Kidney epithelial cell (primary cell): ENCODE measurements at regions not wholly inside any gene's neighbourhood (a gene's known extent, or its start where the extent isn't known, plus 50 kb on each side); places are given as distances from the start of the nearest gene placed in this dataset.

Experiments
- DNase-seq: peaks from one replicate; pipeline ENCODE4 v3.0.0-alpha.2; 2010; ENCODE audit warnings: low read depth
- H3K27me3 ChIP-seq: 2 replicates; pipeline ENCODE4 v1.6.0; 2011; ENCODE audit warnings: low read length; ENCODE audit not compliant: control insufficient read depth, insufficient read depth
- H3K36me3 ChIP-seq: 2 replicates; pipeline ENCODE4 v1.5.1; 2011; ENCODE audit warnings: low read length; ENCODE audit not compliant: control insufficient read depth, insufficient read depth
- H3K4me3 ChIP-seq: 2 replicates; pipeline ENCODE4 v1.5.1; 2011; ENCODE audit warnings: low read depth, mild to moderate bottlenecking, control low read depth, low read length
- TF ChIP-seq, protein P1 (sequence below): IDR thresholded peaks from 2 replicates; pipeline ENCODE4 v1.5.1; 2011; ENCODE audit warnings: mild to moderate bottlenecking, moderate library complexity, low read length, control low read depth, inconsistent platforms; ENCODE audit not compliant: insufficient read depth, poor library complexity, severe bottlenecking

GRCh38 chr11:93945596-93945995 is 75.6 kb upstream of the HEPHL1 start:
- Histone ChIP-seq H3K4me3 (no peak overlapping the region), H3K36me3 (no peaks in the 10 kb centered on the region), H3K27me3 (no peaks in the 10 kb centered on the region)
- TF ChIP-seq, protein P1, sequence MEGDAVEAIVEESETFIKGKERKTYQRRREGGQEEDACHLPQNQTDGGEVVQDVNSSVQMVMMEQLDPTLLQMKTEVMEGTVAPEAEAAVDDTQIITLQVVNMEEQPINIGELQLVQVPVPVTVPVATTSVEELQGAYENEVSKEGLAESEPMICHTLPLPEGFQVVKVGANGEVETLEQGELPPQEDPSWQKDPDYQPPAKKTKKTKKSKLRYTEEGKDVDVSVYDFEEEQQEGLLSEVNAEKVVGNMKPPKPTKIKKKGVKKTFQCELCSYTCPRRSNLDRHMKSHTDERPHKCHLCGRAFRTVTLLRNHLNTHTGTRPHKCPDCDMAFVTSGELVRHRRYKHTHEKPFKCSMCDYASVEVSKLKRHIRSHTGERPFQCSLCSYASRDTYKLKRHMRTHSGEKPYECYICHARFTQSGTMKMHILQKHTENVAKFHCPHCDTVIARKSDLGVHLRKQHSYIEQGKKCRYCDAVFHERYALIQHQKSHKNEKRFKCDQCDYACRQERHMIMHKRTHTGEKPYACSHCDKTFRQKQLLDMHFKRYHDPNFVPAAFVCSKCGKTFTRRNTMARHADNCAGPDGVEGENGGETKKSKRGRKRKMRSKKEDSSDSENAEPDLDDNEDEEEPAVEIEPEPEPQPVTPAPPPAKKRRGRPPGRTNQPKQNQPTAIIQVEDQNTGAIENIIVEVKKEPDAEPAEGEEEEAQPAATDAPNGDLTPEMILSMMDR, result no peak
- no peak for DNase-seq

DNA sequence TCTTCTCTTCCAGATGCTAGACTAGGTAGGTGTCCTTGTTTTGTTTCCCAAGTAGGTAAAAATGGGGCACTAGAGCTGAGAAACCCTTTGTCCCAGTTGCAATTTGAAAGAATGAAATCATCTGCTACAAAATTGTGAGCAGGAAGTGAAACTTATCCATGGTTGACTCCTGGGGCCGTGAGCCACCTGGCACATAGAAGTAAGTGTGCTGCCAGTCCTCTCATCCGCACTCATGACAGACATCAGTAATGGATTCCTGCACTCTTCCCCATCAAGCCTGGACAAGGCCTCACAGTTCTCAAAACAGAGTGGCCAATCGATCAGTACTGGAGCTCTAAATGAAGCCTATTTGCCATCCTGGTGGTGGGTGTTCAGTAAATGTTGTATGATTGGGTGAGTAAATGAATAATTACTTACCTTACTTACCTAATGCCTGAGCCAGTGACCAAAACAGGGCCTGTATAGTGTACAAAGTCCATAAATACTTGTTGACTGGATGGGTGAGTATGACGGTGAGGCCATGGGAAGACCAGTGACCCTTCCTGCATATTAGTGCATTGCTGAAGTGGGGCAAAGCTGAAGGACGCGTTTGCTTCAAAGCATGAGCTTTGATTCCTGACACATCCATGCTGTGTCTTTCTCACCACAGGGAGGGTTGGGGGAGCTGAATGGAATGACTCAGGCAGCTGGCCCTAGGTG is 68.9 kb upstream of the HEPHL1 start:
- Histone ChIP-seq H3K36me3 (no peaks in the 10 kb centered on the region), H3K4me3 (no peak overlapping the region), H3K27me3 (no peaks in the 10 kb centered on the region)
- TF ChIP-seq, protein P1, result no peak
- no peak for DNase-seq

- H3K27me3 ChIP-seq, result no peaks in the 10 kb centered on the region
- no peak for DNase-seq
- no peaks in the 10 kb centered on the region for H3K36me3 ChIP-seq
- TF ChIP-seq, protein P1, result no peak
- H3K4me3 ChIP-seq, result no peak overlapping the region
Observed at GRCh38 chr11:93957397-93957952, 63.7 kb upstream of the HEPHL1 start.

DNA sequence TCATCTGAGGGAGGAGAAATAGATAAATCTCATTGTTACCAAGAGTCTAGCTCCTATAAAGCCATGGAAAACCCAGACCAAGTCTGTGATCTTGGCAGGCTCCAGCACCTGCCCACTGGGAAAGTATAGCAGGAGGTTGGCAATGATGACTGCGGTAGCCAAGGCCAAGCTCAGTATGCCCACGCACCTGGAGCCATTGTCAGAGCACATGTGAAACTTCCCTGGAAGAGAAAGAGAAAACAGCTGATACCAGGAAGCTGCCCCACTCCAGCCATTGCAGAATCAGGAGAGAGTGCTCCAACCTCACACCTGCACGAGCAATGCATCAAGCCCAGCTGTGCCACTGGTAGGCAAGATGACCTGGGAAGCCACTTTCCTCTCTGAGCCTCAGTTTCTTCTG is 62.2 kb upstream of the HEPHL1 start:
- no peak overlapping the region for H3K4me3 ChIP-seq
- H3K36me3 ChIP-seq, result no peaks in the 10 kb centered on the region
- H3K27me3 ChIP-seq, result no peaks in the 10 kb centered on the region
- TF ChIP-seq, protein P1, result no peak
- DNase-seq, result no peak

DNA sequence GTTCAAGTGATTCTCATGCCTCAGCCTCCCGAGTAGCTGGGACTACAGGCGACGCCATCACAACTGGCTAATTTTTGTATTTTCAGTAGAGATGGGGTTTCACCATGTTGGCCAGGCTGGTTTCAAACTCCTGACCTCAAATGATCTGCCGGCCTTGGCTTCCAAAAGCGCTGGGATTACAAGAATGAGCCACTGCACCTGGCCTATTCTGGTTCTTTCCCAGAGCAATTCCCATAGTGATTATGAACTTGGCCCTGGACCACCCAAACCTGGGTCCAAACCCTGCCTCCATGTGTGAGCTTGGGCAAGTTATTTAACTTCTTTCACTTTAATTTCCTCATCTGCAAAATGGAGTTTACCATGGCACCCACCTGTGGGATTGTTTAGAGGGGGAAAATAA is 61.5 kb upstream of the HEPHL1 start:
- TF ChIP-seq, protein P1, result no peak
- H3K27me3 ChIP-seq, result no peaks in the 10 kb centered on the region
- DNase-seq, result no peak
- no peak overlapping the region for H3K4me3 ChIP-seq
- H3K36me3 ChIP-seq, result no peaks in the 10 kb centered on the region

DNA sequence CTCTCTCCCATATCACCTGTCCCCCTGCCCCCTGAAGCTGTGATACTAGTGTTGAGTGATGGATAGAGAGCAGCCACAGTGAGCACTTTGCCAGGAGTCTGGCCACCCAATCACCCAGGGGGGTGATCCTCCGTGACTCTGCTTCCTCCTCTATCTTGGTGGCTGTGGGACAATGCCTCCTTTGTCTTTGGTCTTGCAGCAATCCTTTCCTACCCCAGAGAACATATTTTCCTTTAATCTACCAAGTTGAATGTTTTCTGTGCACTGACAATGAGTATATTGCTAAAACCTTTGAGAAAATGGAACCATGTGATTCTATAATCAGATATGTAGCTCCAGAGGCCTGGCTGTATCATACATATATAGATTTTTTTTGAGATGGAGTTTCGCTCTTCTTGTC is 58.1 kb upstream of the HEPHL1 start:
- TF ChIP-seq, protein P1, result no peak
- Histone ChIP-seq H3K36me3 (no peaks in the 10 kb centered on the region), H3K4me3 (no peak overlapping the region), H3K27me3 (no peaks in the 10 kb centered on the region)
- DNase-seq, result no peak
